GM19351 (cell line): ENCODE measurements at regions not wholly inside any gene's neighbourhood (a gene's known extent, or its start where the extent isn't known, plus 50 kb on each side); places are given as distances from the start of the nearest gene placed in this dataset.
A peak's percentile ranks its signal among the peaks of the same experiment; 100 is the strongest.

ENCODE experiments used
- ATAC-seq: cut with Tn5 transposase; IDR thresholded peaks from one replicate; pipeline ENCODE4 v1.9.1; 2021; ENCODE audit warnings: mild to moderate bottlenecking, moderate library complexity; ENCODE audit not compliant: unreplicated experiment

- peak; percentile 70 for ATAC-seq
These were observed 218.2 kb downstream of the BMP7 start for GRCh38 chr20:57048027-57048869.

- no peak for ATAC-seq
These were observed 217.1 kb downstream of the BMP7 start for GRCh38 chr20:57049296-57049695.

- ATAC-seq, result no peak
These were observed 215.3 kb downstream of the BMP7 start for GRCh38 chr20:57051096-57051495.

GRCh38 chr20:57053067-57053466 is 213.4 kb downstream of the BMP7 start:
- ATAC-seq, result no peak

GRCh38 chr20:57053793-57054552 is 212.5 kb downstream of the BMP7 start:
- no peak for ATAC-seq

- no peak for ATAC-seq
These were observed 211.1 kb downstream of the BMP7 start for GRCh38 chr20:57055345-57055744.

GRCh38 chr20:57056651-57057050 is 209.8 kb downstream of the BMP7 start:
- no peak for ATAC-seq

- ATAC-seq, result no peak
These were observed 207.3 kb downstream of the BMP7 start for GRCh38 chr20:57059055-57059596.

GRCh38 chr20:57060407-57061050 is 205.9 kb downstream of the BMP7 start:
- ATAC-seq, result no peak

GRCh38 chr20:57061051-57061900 is 205.2 kb downstream of the BMP7 start:
- no peak for ATAC-seq

- no peak for ATAC-seq
These were observed 204.2 kb downstream of the BMP7 start for GRCh38 chr20:57062241-57062640.

- ATAC-seq, result no peak
These were observed 203.7 kb downstream of the BMP7 start for GRCh38 chr20:57062696-57063270.

GRCh38 chr20:57064836-57065235 is 201.6 kb downstream of the BMP7 start:
- no peak for ATAC-seq

- ATAC-seq, result no peak
These were observed 200.8 kb downstream of the BMP7 start for GRCh38 chr20:57065646-57066045.

GRCh38 chr20:57066126-57066900 is 200.1 kb downstream of the BMP7 start:
- ATAC-seq, result no peak

GRCh38 chr20:57069442-57069841 is 197.0 kb downstream of the BMP7 start:
- no peak for ATAC-seq

GRCh38 chr20:57070296-57070695 is 196.1 kb downstream of the BMP7 start:
- ATAC-seq, result no peak

GRCh38 chr20:57071283-57071731 is 195.1 kb downstream of the BMP7 start:
- no peak for ATAC-seq

GRCh38 chr20:57071954-57072583 is 194.4 kb downstream of the BMP7 start:
- no peak for ATAC-seq
